NT2/D1 (cell line): ENCODE measurements at regions not wholly inside any gene's neighbourhood (a gene's known extent, or its start where the extent isn't known, plus 50 kb on each side); places are given as distances from the start of the nearest gene placed in this dataset.

Experiments
- DNase-seq: peaks from one replicate; pipeline ENCODE4 v3.0.0-alpha.2; 2011; ENCODE audit warnings: low read depth, low spot score
- H3K27me3 ChIP-seq: 2 replicates; pipeline ENCODE4 v1.6.0; 2011; ENCODE audit warnings: mild to moderate bottlenecking; ENCODE audit not compliant: insufficient read length, insufficient read depth
- H3K36me3 ChIP-seq: 2 replicates; pipeline ENCODE4 v1.6.1; 2011; ENCODE audit warnings: mild to moderate bottlenecking, low read length, mixed read lengths; ENCODE audit not compliant: insufficient read depth, insufficient read length
- H3K4me1 ChIP-seq: 2 replicates; pipeline ENCODE4 v1.5.1; 2011; ENCODE audit not compliant: insufficient read depth, insufficient read length
- H3K4me3 ChIP-seq: 2 replicates; pipeline ENCODE4 v1.5.1; 2011; ENCODE audit warnings: low read depth; ENCODE audit not compliant: insufficient read length
- H3K9ac ChIP-seq: 2 replicates; pipeline ENCODE4 v1.6.0; 2011; ENCODE audit warnings: low read depth; ENCODE audit not compliant: insufficient read length
- H3K9me3 ChIP-seq: 2 replicates; pipeline ENCODE4 v1.5.1; 2011; ENCODE audit warnings: mild to moderate bottlenecking, low read length; ENCODE audit not compliant: insufficient read depth
- SUZ12 ChIP-seq: IDR thresholded peaks from 2 replicates; pipeline ENCODE4 v1.6.1; 2011; ENCODE audit not compliant: insufficient read length, insufficient read depth; ENCODE audit errors: extremely low read depth
- YY1 ChIP-seq: IDR thresholded peaks from 2 replicates; pipeline ENCODE4 v1.6.1; 2011; ENCODE audit not compliant: insufficient read length, insufficient read depth
- ZNF274 ChIP-seq: IDR thresholded peaks from 2 replicates; pipeline ENCODE4 v1.6.1; 2011; ENCODE audit warnings: mild to moderate bottlenecking, low read depth, low read length

GRCh38 chr10:130498042-130498441 lies 361.9 kb downstream of the GLRX3 start:
- no peak for DNase-seq
- no peaks in the 10 kb centered on the region for H3K9me3 ChIP-seq
- peaks cover 2% of the 10 kb centered on the region for H3K4me1 ChIP-seq
- no peak for TF ChIP-seq ZNF274
- no peak for TF ChIP-seq SUZ12
- no peak for TF ChIP-seq YY1
- H3K36me3 ChIP-seq: no peaks in the 10 kb centered on the region
- H3K4me3 ChIP-seq: no peak overlapping the region
- H3K27me3 ChIP-seq: no peaks in the 10 kb centered on the region
- no peak overlapping the region for H3K9ac ChIP-seq

GRCh38 chr10:130498934-130499333 lies 362.7 kb downstream of the GLRX3 start:
- H3K27me3 ChIP-seq: no peaks in the 10 kb centered on the region
- no peak overlapping the region for H3K4me3 ChIP-seq
- H3K9ac ChIP-seq: no peak overlapping the region
- DNase-seq: no peak
- H3K36me3 ChIP-seq: no peaks in the 10 kb centered on the region
- TF ChIP-seq ZNF274 (no peak), YY1 (no peak), SUZ12 (no peak)
- H3K9me3 ChIP-seq: no peaks in the 10 kb centered on the region
- no peaks in the 10 kb centered on the region for H3K4me1 ChIP-seq

- H3K4me1 ChIP-seq: no peaks in the 10 kb centered on the region
- H3K9me3 ChIP-seq: no peaks in the 10 kb centered on the region
- no peak for DNase-seq
- no peak overlapping the region for H3K9ac ChIP-seq
- H3K4me3 ChIP-seq: no peak overlapping the region
- no peak for TF ChIP-seq YY1
- no peak for TF ChIP-seq SUZ12
- TF ChIP-seq ZNF274: no peak
- no peaks in the 10 kb centered on the region for H3K27me3 ChIP-seq
- H3K36me3 ChIP-seq: no peaks in the 10 kb centered on the region
Observed at GRCh38 chr10:130499541-130499940, 363.4 kb downstream of the GLRX3 start.

- no peak for TF ChIP-seq ZNF274
- TF ChIP-seq SUZ12: no peak
- TF ChIP-seq YY1: no peak
- Histone ChIP-seq H3K4me3 (no peak overlapping the region), H3K27me3 (no peaks in the 10 kb centered on the region), H3K36me3 (no peaks in the 10 kb centered on the region), H3K9ac (no peak overlapping the region), H3K9me3 (no peaks in the 10 kb centered on the region), H3K4me1 (no peaks in the 10 kb centered on the region)
- no peak for DNase-seq
Observed at GRCh38 chr10:130500261-130501000, 364.2 kb downstream of the GLRX3 start.

GRCh38 chr10:130507461-130507860 lies 371.3 kb downstream of the GLRX3 start:
- TF ChIP-seq SUZ12: no peak
- no peak for TF ChIP-seq ZNF274
- TF ChIP-seq YY1: no peak
- Histone ChIP-seq H3K4me3 (no peak overlapping the region), H3K27me3 (no peaks in the 10 kb centered on the region), H3K9ac (no peak overlapping the region), H3K36me3 (no peaks in the 10 kb centered on the region), H3K4me1 (no peaks in the 10 kb centered on the region), H3K9me3 (no peaks in the 10 kb centered on the region)
- no peak for DNase-seq

GRCh38 chr10:130509881-130510689 lies 373.9 kb downstream of the GLRX3 start:
- no peaks in the 10 kb centered on the region for H3K4me1 ChIP-seq
- H3K36me3 ChIP-seq: no peaks in the 10 kb centered on the region
- no peaks in the 10 kb centered on the region for H3K27me3 ChIP-seq
- H3K9me3 ChIP-seq: no peaks in the 10 kb centered on the region
- DNase-seq: no peak
- TF ChIP-seq ZNF274 (no peak), SUZ12 (no peak), YY1 (no peak)
- H3K4me3 ChIP-seq: no peak overlapping the region
- H3K9ac ChIP-seq: no peak overlapping the region

GRCh38 chr10:130510755-130511154 lies 374.6 kb downstream of the GLRX3 start:
- Histone ChIP-seq H3K4me1 (no peaks in the 10 kb centered on the region), H3K9ac (no peak overlapping the region), H3K27me3 (no peaks in the 10 kb centered on the region), H3K36me3 (no peaks in the 10 kb centered on the region), H3K9me3 (no peaks in the 10 kb centered on the region), H3K4me3 (no peak overlapping the region)
- no peak for DNase-seq
- no peak for TF ChIP-seq YY1
- TF ChIP-seq SUZ12: no peak
- no peak for TF ChIP-seq ZNF274
